Fibroblast of lung (primary cell): ENCODE measurements at regions not wholly inside any gene's neighbourhood (a gene's known extent, or its start where the extent isn't known, plus 50 kb on each side); places are given as distances from the start of the nearest gene placed in this dataset.

Experiments used
- DNase-seq, 2 donors: peaks; one replicate each; pipeline versions ENCODE4 v3.0.0 to v3.0.0-alpha.2; 2010; ENCODE audit warnings: low read depth in 2 of 2
- H2AFZ ChIP-seq: 2 replicates; pipeline ENCODE4 v1.5.1; 2012; ENCODE audit warnings: low read length, control low read depth, inconsistent platforms
- H3K27ac ChIP-seq: 2 replicates; pipeline ENCODE4 v1.5.1; 2011; ENCODE audit warnings: low read length, control low read depth; ENCODE audit not compliant: insufficient read depth
- H3K27me3 ChIP-seq: 2 replicates; pipeline ENCODE4 v1.5.1; 2011; ENCODE audit warnings: mild to moderate bottlenecking, low read length; ENCODE audit not compliant: control insufficient read depth, insufficient read depth
- H3K36me3 ChIP-seq: 2 replicates; pipeline ENCODE4 v1.5.1; 2011; ENCODE audit warnings: low read length; ENCODE audit not compliant: control insufficient read depth, insufficient read depth
- H3K4me1 ChIP-seq: 2 replicates; pipeline ENCODE4 v1.5.1; 2011; ENCODE audit warnings: low read length; ENCODE audit not compliant: control insufficient read depth, insufficient read depth; ENCODE audit errors: extremely low read depth
- H3K4me2 ChIP-seq: 2 replicates; pipeline ENCODE4 v1.5.1; 2011; ENCODE audit warnings: low read length, control low read depth; ENCODE audit not compliant: insufficient read depth; ENCODE audit errors: extremely low read depth
- H3K4me3 ChIP-seq, 4 experiments: fragments of 200-600 bp in 1 of 4; sonication (generic) in 1 of 4; replicated peaks in 1 of 4; 2 replicates each; pipeline ENCODE4 v1.5.1; 2011 to 2016; ENCODE audit warnings: low read length in 4 of 4, low read depth in 3 of 4, mild to moderate bottlenecking in 3 of 4, control low read depth in 2 of 4, inconsistent platforms in 1 of 4, mixed read lengths in 1 of 4; ENCODE audit not compliant: insufficient read depth in 1 of 4; ENCODE audit errors: control extremely low read depth in 1 of 4
- H3K79me2 ChIP-seq: 2 replicates; pipeline ENCODE4 v1.5.1; 2012; ENCODE audit warnings: mild to moderate bottlenecking, low read length, inconsistent platforms; ENCODE audit not compliant: control insufficient read depth, insufficient read depth
- H3K9ac ChIP-seq: 2 replicates; pipeline ENCODE4 v1.5.1; 2011; ENCODE audit warnings: mild to moderate bottlenecking, low read length, control low read depth; ENCODE audit not compliant: insufficient read depth
- H3K9me3 ChIP-seq: 2 replicates; pipeline ENCODE4 v1.5.1; 2012; ENCODE audit warnings: low read depth, low read length; ENCODE audit not compliant: control insufficient read depth, insufficient read depth
- H4K20me1 ChIP-seq: 2 replicates; pipeline ENCODE4 v1.5.1; 2011; ENCODE audit warnings: low read length; ENCODE audit not compliant: control insufficient read depth, insufficient read depth; ENCODE audit errors: extremely low read depth
- EZH2 ChIP-seq: IDR thresholded peaks from 2 replicates; pipeline ENCODE4 v1.5.1; 2012; ENCODE audit warnings: low read length, control low read depth, mild to moderate bottlenecking; ENCODE audit errors: missing control alignments
- TF ChIP-seq, protein P1 (sequence below), 2 donors: IDR thresholded peaks in 1 of 2; conservative IDR thresholded peaks in 1 of 2; 1 replicate in 1 of 2; 2 replicates in 1 of 2; pipeline ENCODE4 v1.5.1; 2011 to 2012; ENCODE audit warnings: low read length in 2 of 2, control low read depth in 1 of 2, inconsistent platforms in 1 of 2, low read depth in 1 of 2, mild to moderate bottlenecking in 1 of 2

DNA sequence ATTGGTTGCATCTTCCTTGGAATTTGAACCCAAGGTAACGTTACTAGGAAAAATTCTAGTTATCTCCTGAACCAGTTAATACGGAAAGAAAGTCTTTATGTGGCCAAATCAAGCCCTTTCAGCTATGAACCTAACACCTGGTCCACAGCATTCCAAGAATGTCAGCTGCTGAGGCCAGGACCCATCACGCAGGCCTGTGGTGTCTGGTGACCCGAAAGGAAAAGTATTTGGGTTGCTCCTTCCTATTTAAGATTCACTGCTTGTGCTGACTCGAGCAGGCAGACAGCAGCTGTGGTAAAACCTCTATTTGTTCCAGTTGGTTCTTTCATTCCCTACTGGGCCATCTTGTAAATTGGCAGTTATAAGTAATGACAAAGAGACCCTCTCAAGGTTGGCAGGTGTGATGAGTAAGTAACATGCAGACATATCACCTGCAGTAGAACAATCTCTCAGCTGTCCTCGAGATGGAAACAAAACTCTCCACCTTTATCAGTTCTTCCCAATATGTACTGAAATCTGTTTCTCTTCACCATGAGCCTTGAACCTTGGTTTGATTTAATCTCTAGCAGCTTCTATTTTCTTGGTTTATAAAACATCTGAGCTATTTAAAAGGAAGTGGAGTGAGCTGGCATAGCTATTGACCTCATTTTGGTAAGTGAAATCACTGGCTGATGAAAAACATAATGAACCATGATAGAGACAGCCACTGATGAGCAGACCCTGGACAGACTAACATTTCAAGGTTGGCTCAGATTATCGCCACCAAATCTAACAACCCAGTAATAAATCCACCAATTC, 182.1 kb upstream of the SMIM31 start:
- Histone ChIP-seq H3K27ac (no peak overlapping the region), H3K4me2 (no peak overlapping the region), H2AFZ (no peak overlapping the region)

DNA sequence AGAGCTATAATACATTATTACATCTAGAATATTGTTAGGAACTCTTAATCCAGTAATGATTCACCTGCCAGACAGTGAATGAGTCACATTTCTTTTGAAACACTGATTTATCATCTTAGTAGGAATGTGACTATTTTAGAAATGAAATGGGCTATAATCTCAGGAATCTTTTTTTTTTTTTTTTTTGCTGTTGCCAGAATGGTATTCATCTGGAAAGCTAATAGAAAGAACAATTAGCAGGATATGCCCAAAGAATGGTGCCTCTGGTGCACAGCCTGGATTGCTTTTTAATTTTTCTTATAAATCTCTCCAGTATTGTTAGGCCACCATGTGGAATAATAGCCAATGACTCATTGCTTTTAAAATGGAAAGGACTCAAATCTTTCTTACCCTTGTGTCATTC, 181.1 kb upstream of the SMIM31 start:
- peak in 1 of 2 donors; percentile 88 for DNase-seq
- Histone ChIP-seq H3K27me3 (no peaks in the 10 kb centered on the region), H3K9me3 (no peaks in the 10 kb centered on the region), H2AFZ (no peak overlapping the region), H3K36me3 (no peaks in the 10 kb centered on the region), H3K79me2 (no peaks in the 10 kb centered on the region), H3K4me1 (no peaks in the 10 kb centered on the region), H3K27ac (no peak overlapping the region), H3K4me3 (no peak overlapping the region), H3K9ac (no peak overlapping the region), H4K20me1 (no peaks in the 10 kb centered on the region), H3K4me2 (no peak overlapping the region)
- no peak for TF ChIP-seq EZH2
- TF ChIP-seq, protein P1, sequence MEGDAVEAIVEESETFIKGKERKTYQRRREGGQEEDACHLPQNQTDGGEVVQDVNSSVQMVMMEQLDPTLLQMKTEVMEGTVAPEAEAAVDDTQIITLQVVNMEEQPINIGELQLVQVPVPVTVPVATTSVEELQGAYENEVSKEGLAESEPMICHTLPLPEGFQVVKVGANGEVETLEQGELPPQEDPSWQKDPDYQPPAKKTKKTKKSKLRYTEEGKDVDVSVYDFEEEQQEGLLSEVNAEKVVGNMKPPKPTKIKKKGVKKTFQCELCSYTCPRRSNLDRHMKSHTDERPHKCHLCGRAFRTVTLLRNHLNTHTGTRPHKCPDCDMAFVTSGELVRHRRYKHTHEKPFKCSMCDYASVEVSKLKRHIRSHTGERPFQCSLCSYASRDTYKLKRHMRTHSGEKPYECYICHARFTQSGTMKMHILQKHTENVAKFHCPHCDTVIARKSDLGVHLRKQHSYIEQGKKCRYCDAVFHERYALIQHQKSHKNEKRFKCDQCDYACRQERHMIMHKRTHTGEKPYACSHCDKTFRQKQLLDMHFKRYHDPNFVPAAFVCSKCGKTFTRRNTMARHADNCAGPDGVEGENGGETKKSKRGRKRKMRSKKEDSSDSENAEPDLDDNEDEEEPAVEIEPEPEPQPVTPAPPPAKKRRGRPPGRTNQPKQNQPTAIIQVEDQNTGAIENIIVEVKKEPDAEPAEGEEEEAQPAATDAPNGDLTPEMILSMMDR (conservative IDR thresholded peaks at IDR 0.05 in 1 of 2, IDR thresholded peaks at IDR 0.05 in 1 of 2; ENCODE audit: low read depth in 1 of 2, low read length in 2 of 2), result no peak

More for the DNA sequence above, 182.1 kb upstream of the SMIM31 start:
- peak in 1 of 2 donors; percentile 82 for DNase-seq
- no peaks in the 10 kb centered on the region for H3K9me3 ChIP-seq
- H3K4me3 ChIP-seq, result no peak overlapping the region
- H3K27me3 ChIP-seq, result no peaks in the 10 kb centered on the region
- no peaks in the 10 kb centered on the region for H3K79me2 ChIP-seq
- H3K4me1 ChIP-seq, result no peaks in the 10 kb centered on the region
- TF ChIP-seq, protein P1 (conservative IDR thresholded peaks at IDR 0.05 in 1 of 2, IDR thresholded peaks at IDR 0.05 in 1 of 2; ENCODE audit: low read depth in 1 of 2, low read length in 2 of 2), result no peak
- no peak for TF ChIP-seq EZH2
- H3K9ac ChIP-seq, result no peak overlapping the region
- no peaks in the 10 kb centered on the region for H3K36me3 ChIP-seq
- no peaks in the 10 kb centered on the region for H4K20me1 ChIP-seq

DNA sequence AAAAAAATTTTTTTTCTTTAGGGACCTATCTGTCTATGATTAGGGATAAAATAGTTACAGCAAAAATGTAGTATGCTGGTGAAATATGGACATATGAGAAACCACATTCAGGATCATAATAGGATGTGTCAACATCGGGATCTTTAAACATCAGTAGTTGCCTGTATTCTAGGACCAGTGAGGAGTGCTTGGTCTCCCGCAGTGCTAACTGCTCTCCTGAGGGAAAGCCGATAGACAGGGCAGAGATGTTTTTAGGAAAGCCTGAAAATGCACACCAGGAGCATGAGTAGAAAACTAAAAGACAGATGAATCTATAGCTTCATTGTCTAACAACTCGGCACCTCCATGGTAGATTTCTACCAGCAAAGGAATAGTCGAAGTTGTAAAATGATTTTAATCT, 178.1 kb upstream of the SMIM31 start:
- no peak overlapping the region for H3K9ac ChIP-seq
- H2AFZ ChIP-seq, result no peak overlapping the region
- no peaks in the 10 kb centered on the region for H3K79me2 ChIP-seq
- H3K4me2 ChIP-seq, result no peak overlapping the region
- TF ChIP-seq EZH2, result no peak
- TF ChIP-seq, protein P1 (conservative IDR thresholded peaks at IDR 0.05 in 1 of 2, IDR thresholded peaks at IDR 0.05 in 1 of 2; ENCODE audit: low read depth in 1 of 2, low read length in 2 of 2), result no peak
- no peak overlapping the region for H3K27ac ChIP-seq
- H4K20me1 ChIP-seq, result no peaks in the 10 kb centered on the region
- H3K36me3 ChIP-seq, result no peaks in the 10 kb centered on the region
- H3K27me3 ChIP-seq, result no peaks in the 10 kb centered on the region
- no peak overlapping the region for H3K4me3 ChIP-seq
- DNase-seq, result no peak
- no peaks in the 10 kb centered on the region for H3K9me3 ChIP-seq
- no peaks in the 10 kb centered on the region for H3K4me1 ChIP-seq
